ENCODE measurements at regions not wholly inside any gene's neighbourhood (a gene's known extent, or its start where the extent isn't known, plus 50 kb on each side); places are given as distances from the start of the nearest gene placed in this dataset.

- Mint-ChIP-seq H3K27me3 (ENCODE audit: unreplicated experiment) (peaks cover 4% of the 10 kb centered on the region), H3K4me3 (ENCODE audit: unreplicated experiment) (no peak overlapping the region), H3K4me1 (ENCODE audit: low read depth, unreplicated experiment) (peaks cover 6% of the 10 kb centered on the region), H3K27ac (ENCODE audit: unreplicated experiment) (peak overlapping the region; percentile 14), H3K36me3 (ENCODE audit: unreplicated experiment) (peaks cover 6% of the 10 kb centered on the region), H3K9me3 (ENCODE audit: unreplicated experiment) (peaks cover 5% of the 10 kb centered on the region)
- no peak for DNase-seq
- no peak for TF ChIP-seq CTCF (IDR thresholded peaks at IDR 0.05; ENCODE audit: partially characterized antibody, unreplicated experiment)
These were observed 71.0 kb downstream of the TMPRSS5 start for GRCh38 chr11:113634940-113635575.

GRCh38 chr11:113632981-113633380 is 73.1 kb downstream of the TMPRSS5 start:
- no peak overlapping the region for H3K27ac Mint-ChIP-seq (ENCODE audit: unreplicated experiment)
- no peaks in the 10 kb centered on the region for H3K27me3 Mint-ChIP-seq (ENCODE audit: unreplicated experiment)
- no peak for TF ChIP-seq CTCF (IDR thresholded peaks at IDR 0.05; ENCODE audit: partially characterized antibody, unreplicated experiment)
- H3K9me3 Mint-ChIP-seq (ENCODE audit: unreplicated experiment): peaks cover 5% of the 10 kb centered on the region
- H3K36me3 Mint-ChIP-seq (ENCODE audit: unreplicated experiment): peaks cover 6% of the 10 kb centered on the region
- no peak overlapping the region for H3K4me3 Mint-ChIP-seq (ENCODE audit: unreplicated experiment)
- H3K4me1 Mint-ChIP-seq (ENCODE audit: low read depth, unreplicated experiment): peaks cover 11% of the 10 kb centered on the region
- DNase-seq: no peak

- Mint-ChIP-seq H3K9me3 (ENCODE audit: unreplicated experiment) (peaks cover 4% of the 10 kb centered on the region), H3K4me1 (ENCODE audit: low read depth, unreplicated experiment) (peaks cover 6% of the 10 kb centered on the region), H3K36me3 (ENCODE audit: unreplicated experiment) (no peaks in the 10 kb centered on the region), H3K27me3 (ENCODE audit: unreplicated experiment) (peaks cover 2% of the 10 kb centered on the region), H3K27ac (ENCODE audit: unreplicated experiment) (no peak overlapping the region), H3K4me3 (ENCODE audit: unreplicated experiment) (no peak overlapping the region)
- no peak for DNase-seq
- TF ChIP-seq CTCF (IDR thresholded peaks at IDR 0.05; ENCODE audit: partially characterized antibody, unreplicated experiment): no peak
These were observed 76.5 kb downstream of the TMPRSS5 start for GRCh38 chr11:113629562-113629961.

GRCh38 chr11:113628912-113629311 is 77.2 kb downstream of the TMPRSS5 start:
- no peak overlapping the region for H3K4me3 Mint-ChIP-seq (ENCODE audit: unreplicated experiment)

More at GRCh38 chr11:113628912-113629311, 77.2 kb downstream of the TMPRSS5 start:
- TF ChIP-seq CTCF (IDR thresholded peaks at IDR 0.05; ENCODE audit: partially characterized antibody, unreplicated experiment): no peak
- DNase-seq: no peak
- peaks cover 2% of the 10 kb centered on the region for H3K27me3 Mint-ChIP-seq (ENCODE audit: unreplicated experiment)
- H3K4me1 Mint-ChIP-seq (ENCODE audit: low read depth, unreplicated experiment): peaks cover 6% of the 10 kb centered on the region
- no peaks in the 10 kb centered on the region for H3K36me3 Mint-ChIP-seq (ENCODE audit: unreplicated experiment)
- H3K27ac Mint-ChIP-seq (ENCODE audit: unreplicated experiment): no peak overlapping the region
- H3K9me3 Mint-ChIP-seq (ENCODE audit: unreplicated experiment): peaks cover 4% of the 10 kb centered on the region
